Epithelial cell of prostate (primary cell): ENCODE measurements at regions not wholly inside any gene's neighbourhood (a gene's known extent, or its start where the extent isn't known, plus 50 kb on each side); places are given as distances from the start of the nearest gene placed in this dataset.

Source experiments
- DNase-seq: peaks from one replicate; pipeline ENCODE4 v3.0.0-alpha.2; 2011; ENCODE audit warnings: low read depth, low spot score
- H3K27ac ChIP-seq: fragments of 450-650 bp; 2 replicates; pipeline ENCODE4 v1.5.1; 2017; ENCODE audit warnings: mild to moderate bottlenecking

DNA sequence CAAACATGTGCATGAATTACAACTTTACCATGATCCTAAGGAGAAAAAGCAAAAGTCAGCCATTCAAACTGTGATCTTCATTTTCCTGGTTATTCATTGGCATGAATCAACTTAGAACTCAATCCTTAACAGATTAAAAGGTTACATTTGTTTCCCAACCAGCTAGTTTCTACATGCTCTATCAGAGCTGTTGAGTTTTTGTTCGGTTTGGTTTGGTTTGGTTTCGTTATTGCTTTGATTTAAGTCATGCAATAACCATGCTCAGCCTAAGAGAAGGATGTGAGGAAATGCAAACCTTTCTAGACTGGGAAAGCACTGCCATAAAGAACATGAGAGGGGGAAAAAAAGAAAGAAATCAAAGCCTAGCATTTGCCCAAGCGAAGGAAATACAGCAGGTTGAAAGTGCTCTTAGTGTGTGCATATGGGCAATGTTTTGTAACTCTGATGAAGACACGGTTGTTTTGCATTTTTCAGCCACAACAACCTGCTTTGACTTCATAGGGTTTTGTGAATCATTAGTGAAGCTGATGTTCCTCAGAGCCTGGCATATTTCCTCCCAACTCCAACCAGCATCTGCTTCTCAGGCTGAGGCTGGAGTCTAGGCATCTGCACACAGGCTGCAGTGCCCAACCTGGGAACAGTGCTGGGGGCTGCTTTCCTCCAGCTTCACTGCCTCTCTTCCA, 234.3 kb downstream of the ZNF674 start:
- no peak for DNase-seq
- peak overlapping the region; percentile 28 for H3K27ac ChIP-seq

GRCh38 chrX:46308110-46308509, 237.1 kb downstream of the ZNF674 start:
- no peak overlapping the region for H3K27ac ChIP-seq
- no peak for DNase-seq

- H3K27ac ChIP-seq, result no peak overlapping the region
- DNase-seq, result no peak
These were observed 239.1 kb downstream of the ZNF674 start for GRCh38 chrX:46306103-46306502.

GRCh38 chrX:46305431-46305830, 239.8 kb downstream of the ZNF674 start:
- no peak overlapping the region for H3K27ac ChIP-seq

GRCh38 chrX:46301903-46302302, 243.3 kb downstream of the ZNF674 start:
- no peak overlapping the region for H3K27ac ChIP-seq
- DNase-seq, result no peak

More at GRCh38 chrX:46305431-46305830, 239.8 kb downstream of the ZNF674 start:
- no peak for DNase-seq

DNA sequence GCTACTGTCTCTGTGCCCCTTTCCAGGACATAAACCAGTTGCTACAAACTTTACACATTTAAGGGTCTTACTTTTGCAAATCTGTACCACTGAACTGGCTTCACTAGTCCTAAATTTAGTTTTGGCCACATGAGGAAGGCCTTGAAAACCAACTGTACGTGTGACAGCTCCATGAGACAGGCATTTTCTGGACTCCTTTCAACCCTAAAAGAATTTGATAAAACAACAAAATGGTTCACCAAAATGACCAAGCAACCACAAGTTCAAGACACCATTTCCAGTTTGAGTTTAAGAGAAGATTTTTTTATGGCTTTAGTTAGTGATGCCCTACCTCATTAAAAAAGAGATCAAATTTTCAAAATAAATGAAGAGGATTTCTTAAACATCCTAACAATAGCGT, 246.4 kb downstream of the ZNF674 start:
- DNase-seq, result no peak
- no peak overlapping the region for H3K27ac ChIP-seq

- no peak overlapping the region for H3K27ac ChIP-seq
- DNase-seq, result no peak
These were observed 249.3 kb downstream of the ZNF674 start for GRCh38 chrX:46295963-46296362.

DNA sequence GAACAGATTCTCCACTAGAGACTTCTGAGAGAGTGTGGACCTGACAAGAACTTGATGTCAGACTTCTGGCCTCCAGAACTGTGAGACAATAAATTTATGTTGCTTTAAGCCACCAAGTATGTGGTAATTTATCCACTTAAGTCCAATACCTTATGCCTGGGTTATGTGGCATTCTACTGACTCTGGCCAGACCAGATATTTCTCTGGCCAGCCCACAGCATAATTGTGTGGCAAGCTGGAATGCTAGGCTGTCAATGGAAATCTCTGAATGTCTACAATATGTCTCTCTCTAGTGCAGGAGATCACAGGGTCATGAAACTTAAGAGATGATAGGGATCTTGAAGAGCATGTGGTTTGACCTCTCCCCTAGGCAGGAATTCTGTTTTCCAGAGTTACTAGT, 251.0 kb downstream of the ZNF674 start:
- no peak overlapping the region for H3K27ac ChIP-seq
- DNase-seq, result no peak

DNA sequence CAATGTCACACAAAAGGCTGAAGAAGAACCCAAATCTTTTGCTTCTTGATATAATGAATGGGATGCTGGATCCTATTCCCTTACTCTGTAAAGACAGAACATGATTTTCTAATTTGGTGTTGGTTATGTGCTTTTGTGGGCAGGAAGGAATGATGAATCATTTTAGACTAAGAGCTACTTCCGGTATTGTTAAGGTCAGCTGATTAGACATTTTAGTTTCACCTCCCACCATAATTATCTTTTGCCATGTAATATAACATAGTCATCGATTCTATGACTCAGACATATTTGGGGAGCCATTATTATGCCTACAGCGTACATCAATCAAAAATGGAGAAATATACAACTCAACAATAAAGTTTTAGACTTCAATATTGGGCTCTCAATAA, 265.3 kb downstream of the ZNF674 start:
- H3K27ac ChIP-seq, result peak overlapping the region; percentile 76
- DNase-seq, result peak; percentile 27

DNA sequence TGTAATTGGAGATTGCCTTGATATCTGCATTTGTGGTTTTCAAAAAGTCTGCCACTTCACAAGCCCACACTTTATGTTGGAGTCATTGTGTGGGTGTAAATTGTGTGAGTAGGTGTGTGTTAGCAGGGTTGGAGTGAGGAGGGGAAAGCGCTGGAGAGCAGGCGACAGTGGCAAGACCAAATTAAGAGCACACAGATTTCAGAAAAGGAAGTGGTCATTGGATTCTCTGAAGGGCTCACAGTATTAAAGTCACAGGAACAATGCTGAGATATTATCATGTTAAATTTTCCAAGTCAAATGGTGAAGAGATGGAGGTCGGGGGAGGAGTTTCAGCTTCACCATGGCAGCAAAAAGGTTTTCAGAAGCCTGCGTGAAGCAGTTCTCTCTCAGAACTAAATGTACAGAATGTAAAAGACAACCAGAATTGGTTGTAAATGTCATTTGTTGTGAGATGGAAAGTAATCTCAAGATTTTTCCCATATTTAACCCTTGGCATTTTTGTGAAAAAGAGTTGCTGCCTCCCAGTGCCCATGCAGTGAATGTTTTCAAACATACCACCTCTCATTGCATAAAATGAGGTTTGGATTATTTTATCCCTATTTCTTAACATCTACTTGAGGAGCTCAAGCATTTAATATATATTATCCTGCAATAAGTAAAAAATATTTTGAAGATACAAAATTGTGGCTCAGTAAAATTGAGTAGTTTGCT, 265.9 kb downstream of the ZNF674 start:
- peak overlapping the region; percentile 76 for H3K27ac ChIP-seq
- no peak for DNase-seq

DNA sequence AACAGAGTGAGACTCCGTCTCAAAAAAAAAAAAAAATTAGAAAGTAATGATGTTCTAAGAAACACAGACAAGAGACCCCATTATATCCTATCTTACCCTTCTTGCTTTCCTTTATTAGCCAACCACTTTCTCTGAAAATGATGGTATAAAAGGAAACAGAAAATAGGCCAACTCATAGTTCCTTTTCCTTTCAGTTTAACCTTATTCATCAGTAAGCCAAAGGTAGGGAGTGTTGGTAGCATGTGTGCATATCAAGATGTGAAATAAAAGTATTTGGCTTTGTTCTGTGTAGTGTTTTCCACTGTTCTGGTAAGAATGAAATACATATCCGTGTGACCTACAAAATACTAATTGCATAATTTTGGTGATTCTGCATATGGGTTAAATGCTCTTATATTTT, 266.6 kb downstream of the ZNF674 start:
- peak overlapping the region; percentile 76 for H3K27ac ChIP-seq
- DNase-seq, result no peak

- H3K27ac ChIP-seq, result peak overlapping the region; percentile 28
- DNase-seq, result peak; percentile 81
These were observed 276.8 kb downstream of the ZNF674 start for GRCh38 chrX:46268412-46268811.

DNA sequence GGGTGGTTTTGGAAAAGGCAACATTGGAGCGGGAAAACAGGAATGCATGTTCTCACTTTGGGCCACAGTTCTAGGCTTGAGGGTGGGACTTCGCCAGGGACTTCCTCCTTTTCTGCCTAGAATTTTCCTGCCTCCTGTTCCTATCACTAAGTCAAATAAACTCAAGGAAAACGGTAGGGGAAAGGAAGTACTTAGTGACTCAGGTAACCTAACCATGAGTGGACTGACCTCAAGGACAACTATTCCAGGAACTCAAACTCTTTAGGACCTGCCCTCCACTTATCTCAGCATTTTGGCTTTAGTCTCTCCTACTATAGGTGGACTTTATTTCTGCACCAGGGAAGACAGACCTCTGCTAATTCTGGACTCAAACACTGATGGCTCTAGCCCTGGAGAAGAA, 281.7 kb downstream of the ZNF674 start:
- peak overlapping the region; percentile 90 for H3K27ac ChIP-seq
- no peak for DNase-seq

DNA sequence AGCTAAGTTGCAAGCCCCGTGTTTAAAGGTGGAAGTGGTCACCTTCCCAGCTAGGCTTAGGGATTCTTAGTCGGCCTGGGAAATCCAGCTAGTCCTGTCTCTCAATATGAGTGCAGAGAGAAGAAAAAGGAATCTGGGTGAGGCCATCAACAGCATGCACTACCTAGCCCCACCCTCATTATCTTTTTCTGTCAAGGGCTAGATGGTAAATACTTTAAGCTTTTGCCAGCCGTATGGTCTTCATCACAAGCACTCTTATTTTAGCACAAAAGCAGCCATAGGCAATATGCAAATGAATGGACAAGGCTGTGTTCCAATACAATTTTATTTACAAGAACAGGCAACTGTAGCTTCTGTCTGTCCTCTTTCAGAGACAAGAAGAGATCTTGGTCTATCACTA, 282.9 kb downstream of the ZNF674 start:
- peak overlapping the region; percentile 90 for H3K27ac ChIP-seq
- DNase-seq, result no peak

DNA sequence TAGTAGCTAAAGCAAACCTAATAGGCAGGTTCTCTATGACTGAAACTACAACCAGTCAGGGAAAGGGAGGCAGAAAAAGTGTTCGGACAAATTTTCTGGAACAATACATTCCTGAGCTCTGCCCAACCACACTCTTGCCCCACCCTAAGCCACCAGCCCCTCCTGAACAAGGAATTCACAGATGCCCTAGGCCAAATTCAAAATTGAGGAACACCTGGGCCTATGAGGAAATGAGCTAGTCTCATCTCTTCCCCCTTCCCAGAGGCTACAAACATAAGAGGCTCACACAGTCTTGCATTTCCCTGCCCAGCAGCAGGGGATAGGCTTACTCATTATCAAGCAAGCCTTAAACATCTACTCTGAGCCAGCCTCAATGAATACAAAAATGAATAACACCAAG, 284.7 kb downstream of the ZNF674 start:
- DNase-seq, result peak; percentile 89
- H3K27ac ChIP-seq, result peak overlapping the region; percentile 90

DNA sequence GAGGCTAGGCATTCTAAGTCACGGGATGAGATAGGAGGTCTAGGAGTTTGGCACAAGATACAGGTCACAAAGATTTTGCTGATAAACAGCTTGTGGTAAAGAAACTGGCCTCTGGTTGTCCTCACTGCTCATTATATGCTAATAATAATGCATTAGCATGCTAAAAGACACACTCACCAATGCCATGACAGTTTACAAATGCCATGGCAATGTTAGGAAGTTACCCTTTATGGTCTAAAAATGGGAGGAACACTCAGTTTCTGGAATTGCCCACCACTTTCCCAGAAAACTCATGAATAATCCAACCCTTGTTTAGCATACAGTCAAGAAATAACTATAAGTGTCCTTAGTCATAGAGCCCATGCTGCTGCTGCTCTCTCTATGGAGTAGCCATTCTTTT, 286.9 kb downstream of the ZNF674 start:
- DNase-seq, result no peak
- H3K27ac ChIP-seq, result peak overlapping the region; percentile 35

- peak; percentile 39 for DNase-seq
- H3K27ac ChIP-seq, result peak overlapping the region; percentile 35
These were observed 287.8 kb downstream of the ZNF674 start for GRCh38 chrX:46257451-46257879.

- no peak for DNase-seq
- peak overlapping the region; percentile 35 for H3K27ac ChIP-seq
These were observed 288.3 kb downstream of the ZNF674 start for GRCh38 chrX:46256875-46257274.

DNA sequence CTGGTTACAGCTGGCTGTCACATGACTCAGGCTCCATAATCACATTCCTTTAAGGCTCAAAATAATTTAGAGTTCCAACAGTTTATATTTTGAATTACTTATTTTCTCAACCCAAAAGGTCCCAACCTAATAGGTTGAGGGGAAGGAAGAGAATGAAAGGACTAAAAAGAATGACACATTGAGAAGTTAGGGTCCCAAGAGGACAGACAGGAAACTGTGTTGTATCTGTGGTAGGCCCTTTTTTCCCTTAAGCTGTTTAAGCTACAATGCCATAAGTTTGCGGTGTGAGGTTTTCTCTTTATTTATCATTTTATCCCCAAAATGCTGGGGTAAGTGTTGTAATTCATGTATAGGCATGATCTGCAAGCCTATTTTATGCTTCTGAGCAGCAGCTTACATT, 290.2 kb downstream of the ZNF674 start:
- H3K27ac ChIP-seq, result no peak overlapping the region
- no peak for DNase-seq

DNA sequence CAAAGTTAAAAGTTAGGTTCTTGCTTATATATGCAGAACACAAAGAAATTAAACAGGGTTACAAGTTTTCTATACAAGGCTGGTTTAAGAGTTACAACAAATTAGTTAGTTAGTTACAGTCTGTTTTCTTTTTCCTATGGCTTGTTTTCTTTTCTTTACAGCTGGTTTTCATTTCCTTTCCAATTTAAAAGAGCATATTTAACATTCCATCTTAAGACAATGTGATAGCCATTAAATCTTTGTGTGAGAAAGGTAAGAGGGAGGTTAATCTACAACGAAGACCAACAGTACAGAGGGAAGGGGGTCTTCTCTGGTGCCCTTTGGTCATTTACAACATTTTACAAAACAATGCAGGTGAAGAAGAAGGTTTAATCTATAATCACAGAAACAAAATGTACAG, 290.6 kb downstream of the ZNF674 start:
- no peak for DNase-seq
- no peak overlapping the region for H3K27ac ChIP-seq

GRCh38 chrX:46251755-46252154, 293.5 kb downstream of the ZNF674 start:
- no peak overlapping the region for H3K27ac ChIP-seq
- no peak for DNase-seq

- no peak overlapping the region for H3K27ac ChIP-seq
- no peak for DNase-seq
These were observed 295.1 kb downstream of the ZNF674 start for GRCh38 chrX:46250151-46250550.
